CD4-positive, alpha-beta T cell treated with Interleukin-15 for 4 hours (primary cell): ENCODE measurements at regions not wholly inside any gene's neighbourhood (a gene's known extent, or its start where the extent isn't known, plus 50 kb on each side); places are given as distances from the start of the nearest gene placed in this dataset.
"Not testable (repeated sequence)": the region's sequence is repeated elsewhere in the genome, so short reads cannot be mapped to it uniquely, and the experiment has no call there.

Experiments
- DNase-seq: peaks from one replicate; pipeline ENCODE4 v3.0.0-alpha.2; 2020; ENCODE audit warnings: low spot score

DNA sequence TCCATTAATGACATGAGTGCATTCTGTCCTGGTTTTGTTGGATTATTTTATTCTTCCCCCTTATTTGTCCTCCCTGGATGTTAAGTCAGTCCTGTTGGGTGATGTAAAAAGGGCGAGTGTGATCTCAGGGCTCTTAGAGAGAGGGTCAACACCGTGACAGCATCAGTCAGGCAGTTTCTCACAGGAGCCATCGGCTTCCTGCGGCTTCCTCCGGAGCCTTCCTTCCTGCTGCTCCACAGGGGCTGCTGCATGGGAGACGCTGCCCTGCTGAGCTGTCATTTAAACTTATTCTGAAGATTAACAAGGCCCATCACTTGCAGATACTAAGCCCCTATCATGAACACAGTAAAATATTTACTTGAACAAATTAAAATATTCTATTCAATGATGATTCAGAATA is 211.3 kb downstream of the SPATA31A1 start:
- DNase-seq: not testable (repeated sequence)

DNA sequence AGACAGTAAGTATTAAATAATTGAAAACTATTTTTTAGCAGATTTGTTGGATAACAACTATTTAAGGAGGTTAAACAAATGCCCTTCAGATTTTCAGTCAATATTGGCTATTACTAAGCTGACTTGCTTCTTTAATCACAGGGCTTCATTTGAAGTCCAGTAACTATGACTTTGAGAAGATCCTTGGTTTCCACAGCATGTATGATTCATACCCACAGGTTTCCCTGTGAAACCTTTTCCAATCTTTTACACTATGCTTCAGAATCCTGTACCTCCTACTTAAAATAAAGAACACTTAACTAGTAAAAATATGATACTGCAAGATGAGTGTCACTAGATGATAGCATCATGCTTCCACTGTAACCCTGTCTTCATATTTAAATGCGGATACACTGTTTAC is 211.9 kb downstream of the SPATA31A1 start:
- DNase-seq: not testable (repeated sequence)

DNA sequence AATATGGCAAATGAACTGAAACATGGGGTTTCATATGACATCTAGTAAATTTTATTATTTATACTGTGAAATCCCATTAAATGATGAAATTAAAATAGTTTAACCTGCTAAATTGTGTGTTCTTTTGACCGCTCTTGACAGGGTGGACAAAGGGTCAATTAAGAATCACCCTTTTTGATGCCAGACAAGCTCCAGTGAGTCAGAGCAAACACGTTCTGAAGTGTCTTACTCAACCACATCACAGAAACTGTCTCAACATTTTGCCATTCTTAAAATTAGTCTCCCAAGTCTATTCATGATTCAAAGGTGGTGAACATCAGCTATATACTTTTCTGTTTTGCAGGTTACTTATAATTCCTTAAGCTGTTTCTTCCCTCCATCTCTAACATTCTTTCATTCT is 213.4 kb downstream of the SPATA31A1 start:
- DNase-seq: not testable (repeated sequence)

DNA sequence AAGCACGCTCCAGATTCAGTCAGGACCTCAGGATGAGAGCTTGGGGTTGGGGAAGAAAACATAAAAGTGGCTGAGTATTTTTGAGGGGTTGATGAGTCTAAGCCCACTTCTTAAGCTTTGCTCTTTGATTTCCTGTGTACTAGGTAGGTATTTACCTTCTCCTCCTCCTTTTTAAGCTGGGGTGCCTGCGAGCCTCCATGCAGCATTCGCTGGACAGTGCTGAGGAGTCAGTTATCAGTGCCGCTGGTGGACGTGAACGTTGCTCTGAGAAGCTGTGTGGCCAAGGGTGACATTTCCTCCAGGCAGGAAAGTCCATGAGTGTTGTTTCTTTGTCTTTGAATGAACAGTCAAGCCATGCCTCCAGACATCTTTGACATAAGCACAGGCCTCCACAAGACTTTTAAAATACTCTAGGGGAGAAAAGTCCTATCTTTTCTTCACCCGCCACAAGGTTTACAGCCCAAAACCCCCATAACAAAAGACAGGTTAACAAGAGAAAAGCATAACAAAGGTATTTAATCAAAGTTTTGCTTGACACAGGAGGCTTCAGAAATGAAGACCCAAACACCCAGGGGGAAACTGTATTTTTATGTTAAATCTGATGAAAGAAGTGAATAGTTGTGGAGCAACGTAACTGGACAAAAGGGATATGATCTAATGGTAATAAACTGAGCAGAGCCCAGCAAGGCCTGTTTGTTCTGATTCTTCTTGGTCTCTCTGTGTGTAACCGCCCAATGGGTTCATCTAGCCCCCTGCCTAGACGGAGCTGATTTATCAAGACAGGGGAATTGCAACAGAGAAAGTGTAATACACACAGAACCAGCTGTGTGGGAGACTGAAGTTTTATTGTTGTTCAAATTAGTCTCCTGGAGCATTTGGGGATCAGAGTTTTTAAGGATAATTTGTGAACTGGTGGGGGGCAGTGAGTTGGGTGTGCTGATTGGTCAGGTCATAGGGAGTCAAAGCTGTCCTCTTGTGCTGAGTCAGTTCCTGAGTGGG is 217.9 kb downstream of the SPATA31A1 start:
- DNase-seq: not testable (repeated sequence)

DNA sequence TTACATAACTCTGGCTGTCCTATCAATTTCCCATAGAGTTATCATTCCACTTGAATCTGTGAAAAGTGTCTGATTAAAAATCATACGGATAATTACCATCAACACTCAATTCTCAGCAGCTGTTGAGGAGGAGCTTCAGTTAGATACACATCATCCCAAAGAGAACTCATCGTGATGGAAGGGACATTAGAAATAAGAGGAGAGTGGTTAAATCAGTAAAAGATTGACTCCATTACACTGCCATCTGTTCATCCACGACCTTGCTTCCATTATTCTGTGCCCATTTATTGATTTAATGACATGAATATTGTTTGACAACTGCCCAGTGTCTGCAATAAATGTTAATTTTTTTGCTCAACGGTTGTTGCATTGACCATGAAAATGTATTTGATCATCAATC is 223.5 kb downstream of the SPATA31A1 start:
- DNase-seq: not testable (repeated sequence)

DNA sequence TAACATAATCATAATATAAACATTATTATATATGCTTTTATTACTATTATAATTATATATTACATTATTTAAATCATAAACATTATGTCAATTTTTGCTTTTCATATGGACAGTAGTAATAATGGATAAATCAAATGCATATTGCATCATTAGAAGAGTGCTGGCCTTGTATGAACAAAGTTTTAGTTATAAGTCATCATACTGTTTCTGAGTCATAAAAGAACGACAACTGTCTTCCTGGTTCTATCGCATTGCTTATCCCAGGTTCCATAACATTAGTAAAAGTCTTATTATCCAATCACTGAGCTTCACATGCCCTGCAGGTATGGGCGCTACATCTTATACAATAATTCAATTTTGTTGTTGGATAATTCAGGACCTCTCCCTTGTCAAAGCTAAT is 225.8 kb downstream of the SPATA31A1 start:
- not testable (repeated sequence) for DNase-seq

DNA sequence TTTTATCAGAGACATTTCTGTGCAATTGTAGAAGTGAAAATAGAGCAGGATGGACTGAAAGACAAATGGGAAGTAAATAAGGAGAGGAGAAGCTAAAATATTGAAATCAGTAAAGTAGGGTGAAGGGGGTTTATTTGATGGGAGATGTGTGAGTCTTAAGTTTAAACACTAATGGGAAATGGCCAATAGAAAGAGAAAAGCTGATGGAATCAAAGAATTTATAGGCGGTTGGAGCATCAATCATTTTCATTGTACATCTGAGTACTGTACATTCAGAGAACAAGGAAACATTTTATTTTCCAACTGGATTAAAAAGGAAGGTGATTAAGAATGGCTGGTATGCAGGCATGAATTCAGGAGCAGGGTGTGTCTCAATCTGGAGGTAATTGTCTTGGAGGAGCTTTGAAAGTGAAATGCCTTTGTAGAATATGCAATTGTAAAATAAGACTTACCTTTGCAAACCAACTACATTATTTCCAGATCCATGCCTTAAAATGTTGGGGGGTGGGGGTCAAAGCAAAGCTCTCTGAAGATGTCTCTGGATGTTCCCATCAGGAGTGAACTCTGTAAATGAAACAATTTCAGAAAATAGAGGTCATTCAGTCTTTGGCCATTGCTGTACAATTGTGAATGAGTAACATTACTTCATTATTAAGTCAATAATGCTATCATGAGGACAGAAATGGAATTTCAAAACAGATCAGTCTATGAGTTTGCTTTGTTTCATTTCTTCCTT is 227.4 kb downstream of the SPATA31A1 start:
- DNase-seq: not testable (repeated sequence)

DNA sequence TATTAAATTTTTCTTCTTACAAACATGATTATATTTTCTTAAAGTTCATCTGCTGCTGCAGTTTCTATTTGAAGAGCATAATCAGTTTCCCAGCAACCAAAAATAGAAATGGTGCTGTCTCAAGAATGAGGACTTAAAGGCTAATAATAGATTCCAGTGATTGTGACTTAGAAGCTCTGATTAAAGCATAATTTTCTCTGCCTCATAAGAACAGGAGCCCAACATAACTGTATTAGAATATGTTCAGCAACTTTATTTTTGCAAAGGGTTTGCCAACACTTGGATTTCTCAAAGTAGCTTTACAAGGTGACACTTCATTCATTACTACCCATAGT is 227.9 kb downstream of the SPATA31A1 start:
- DNase-seq: not testable (repeated sequence)

DNA sequence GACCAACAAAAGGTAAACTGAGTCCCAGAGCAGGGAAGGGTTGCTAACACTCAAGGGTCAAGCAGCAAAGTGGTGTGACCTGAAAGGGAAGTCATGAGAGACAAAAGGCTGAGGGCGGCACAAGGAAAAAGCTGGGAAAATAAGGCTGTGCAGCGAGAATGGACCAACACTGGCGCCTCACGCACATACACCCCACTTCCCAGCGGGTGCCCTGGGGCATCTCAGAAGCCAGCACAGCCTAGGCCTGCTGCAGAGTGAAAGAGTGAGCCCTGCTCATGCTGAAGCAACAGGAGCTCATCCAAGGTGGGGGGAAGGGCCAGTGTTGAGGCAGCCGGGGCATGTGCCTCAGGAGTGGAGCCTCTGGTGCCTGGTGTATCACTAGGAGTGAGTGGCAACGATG is 229.8 kb downstream of the SPATA31A1 start:
- DNase-seq: not testable (repeated sequence)

DNA sequence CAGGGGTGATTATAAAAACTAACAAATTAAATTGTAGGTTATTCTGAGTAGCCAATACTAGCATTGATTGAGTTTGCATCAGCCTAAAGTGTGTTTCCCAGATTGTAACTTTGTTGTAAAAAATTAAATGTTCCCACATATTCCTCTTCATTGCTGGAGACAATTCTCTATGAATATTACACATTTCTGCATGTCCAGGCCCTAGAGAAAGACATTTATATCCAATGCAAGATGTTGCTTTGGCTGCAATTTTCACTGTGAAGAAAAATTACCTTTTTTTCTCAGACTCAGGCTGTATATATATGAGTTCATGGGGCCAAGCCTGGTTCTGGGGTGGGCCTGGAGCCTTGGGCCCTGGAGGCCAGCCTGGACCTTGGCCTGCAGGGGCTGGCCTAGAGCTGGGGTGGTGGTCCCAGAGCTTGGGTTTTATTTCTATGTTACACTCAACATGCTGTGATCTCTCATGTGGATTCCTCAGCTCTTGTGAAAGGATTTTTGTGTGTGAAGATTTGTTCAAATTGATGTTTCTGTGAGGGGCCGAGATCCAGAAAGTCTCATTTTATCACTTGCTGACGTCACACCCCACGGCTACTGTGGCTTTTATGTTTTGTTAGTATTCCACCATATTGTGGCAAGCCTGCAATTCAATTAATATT is 232.5 kb downstream of the SPATA31A1 start:
- DNase-seq: no peak

DNA sequence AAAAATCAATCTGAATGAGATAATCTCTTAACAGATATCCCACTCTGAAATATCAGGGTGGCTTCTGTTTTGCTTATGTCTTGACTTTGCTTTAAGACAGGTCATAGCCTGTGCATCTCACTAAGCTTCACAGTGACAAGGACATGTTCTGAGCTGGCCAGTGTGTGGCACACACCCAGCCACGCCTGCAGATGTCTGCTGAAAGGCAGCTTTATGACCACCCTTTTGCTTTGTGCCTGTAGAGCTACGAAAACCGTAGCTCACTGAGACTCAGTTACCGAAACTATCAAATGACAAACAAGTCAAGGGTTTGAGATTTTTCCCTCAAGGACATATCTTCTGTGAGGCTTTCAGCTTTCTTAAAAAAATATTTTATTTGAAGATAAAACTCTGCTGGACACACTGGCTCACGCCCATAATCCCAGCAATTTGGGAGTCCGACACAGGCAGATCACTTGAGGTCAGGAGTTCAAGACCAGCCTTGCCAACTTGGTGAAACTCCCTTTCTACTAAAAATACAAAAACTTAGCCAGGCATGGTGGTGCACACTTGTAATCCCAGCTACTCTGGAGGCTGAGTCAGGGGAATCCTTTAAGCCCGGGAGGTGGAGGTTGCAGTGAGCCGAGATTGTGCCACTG is 233.2 kb downstream of the SPATA31A1 start:
- no peak for DNase-seq

DNA sequence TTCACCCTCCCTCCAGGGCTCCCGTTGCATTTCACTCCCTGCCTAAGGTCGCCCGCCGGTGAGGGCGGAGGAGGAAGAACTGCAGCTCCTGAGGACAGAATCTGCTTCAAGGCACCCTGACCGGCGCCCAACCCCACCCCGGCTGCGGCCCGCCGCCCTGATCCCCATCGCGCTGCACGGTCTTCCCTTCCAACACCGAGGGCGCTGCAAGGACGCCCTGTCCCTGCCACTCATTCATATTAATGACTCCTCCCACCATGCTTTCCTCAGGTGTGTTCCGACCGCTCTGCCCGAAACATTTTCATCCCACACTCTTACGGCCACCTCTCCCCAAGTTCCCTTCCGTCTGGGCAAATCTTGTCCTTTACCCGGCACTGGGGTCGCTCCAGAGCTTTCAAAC is 248.6 kb downstream of the SPATA31A1 start:
- DNase-seq: not testable (repeated sequence)

DNA sequence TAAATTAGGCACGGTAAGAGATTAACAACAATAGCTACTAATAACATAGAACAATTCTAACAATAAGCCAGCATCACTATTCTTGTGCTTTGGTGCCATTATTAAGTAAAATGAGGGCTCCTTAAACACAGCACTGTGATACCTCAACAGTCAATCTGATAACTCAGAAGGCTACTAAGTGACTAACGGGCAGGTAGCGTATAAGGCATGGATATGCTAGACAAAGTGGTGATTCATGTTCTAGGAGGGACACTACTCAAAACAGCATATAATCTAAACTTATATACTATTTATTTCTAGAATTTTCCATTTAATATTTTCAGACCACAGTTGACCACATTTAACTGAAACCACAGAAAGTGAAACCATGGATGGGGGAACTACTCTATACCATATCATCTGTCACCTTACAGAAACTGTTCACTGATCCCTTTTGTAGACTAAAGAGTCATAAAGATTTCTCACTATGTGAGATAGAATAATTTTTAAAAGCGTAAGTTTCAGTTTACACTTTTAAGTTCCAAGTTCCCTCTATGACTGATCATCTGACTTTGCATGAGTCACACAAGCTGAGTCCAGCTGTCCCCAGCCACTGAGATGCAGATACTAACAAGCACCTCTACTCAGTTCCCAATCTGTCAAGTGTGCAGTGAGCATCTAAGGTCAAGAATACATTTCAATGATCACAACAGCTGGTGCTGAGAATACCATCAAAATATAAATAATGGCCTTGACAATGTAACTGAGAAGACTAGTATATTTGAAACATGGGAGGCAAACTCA is 256.2 kb downstream of the SPATA31A1 start:
- DNase-seq: not testable (repeated sequence)

DNA sequence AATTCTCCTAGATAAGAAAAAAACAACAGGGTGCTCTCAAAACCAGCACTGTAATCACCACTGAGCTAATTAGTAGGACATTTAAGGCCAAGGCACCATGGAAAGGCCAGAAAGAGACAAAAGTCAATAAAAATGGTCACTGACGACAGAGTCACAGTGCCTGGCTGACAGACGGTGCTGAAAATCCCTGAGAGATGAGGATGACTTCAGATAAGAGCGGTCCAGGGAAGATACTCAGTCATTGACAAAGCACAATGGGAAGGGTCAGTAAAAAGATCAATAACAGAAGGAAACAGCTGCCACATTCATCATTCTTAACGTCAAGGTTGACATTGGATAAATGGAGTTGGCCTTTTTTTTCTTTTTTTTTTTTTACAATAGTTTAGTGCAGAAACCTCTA is 261.0 kb downstream of the SPATA31A1 start:
- not testable (repeated sequence) for DNase-seq

DNA sequence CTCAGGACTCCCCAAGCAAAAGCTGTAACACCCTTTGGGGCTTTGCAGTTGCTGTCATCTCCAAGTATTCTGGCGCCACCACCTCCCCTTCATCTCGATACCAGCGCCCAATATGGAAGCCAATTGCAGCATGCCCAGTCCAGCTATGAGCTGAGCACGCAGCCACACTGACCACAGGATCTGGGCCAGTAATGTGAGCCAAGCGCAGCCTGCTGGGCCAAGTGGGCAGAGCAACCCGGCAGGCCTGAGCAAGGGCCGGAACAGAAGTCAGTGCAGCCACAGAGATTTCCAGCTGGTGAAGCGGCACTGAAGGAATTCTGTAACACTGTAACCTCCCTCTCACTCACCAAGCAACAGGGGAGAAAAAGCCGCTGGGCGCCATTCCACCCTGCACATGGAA is 268.6 kb downstream of the SPATA31A1 start:
- DNase-seq: not testable (repeated sequence)

DNA sequence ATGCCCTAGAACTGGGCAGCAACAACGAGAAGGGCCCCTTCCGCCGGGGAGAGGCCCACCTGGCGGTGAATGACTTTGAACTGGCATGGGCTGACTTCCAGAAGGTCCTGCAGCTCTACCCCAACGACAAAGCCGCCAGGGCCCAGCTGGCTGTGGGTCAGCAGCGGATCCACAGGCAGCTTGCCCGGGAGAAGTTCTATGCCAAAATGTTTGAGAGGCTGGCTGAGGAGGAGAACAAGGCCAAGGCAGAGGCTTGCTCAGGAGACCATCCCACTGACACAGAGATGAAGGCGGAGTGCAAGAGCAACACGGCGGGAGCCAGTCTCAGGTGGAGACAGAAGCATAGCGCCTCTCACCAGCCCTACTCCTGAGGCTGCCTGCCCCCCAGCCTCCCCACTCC is 276.6 kb downstream of the SPATA31A1 start:
- not testable (repeated sequence) for DNase-seq

DNA sequence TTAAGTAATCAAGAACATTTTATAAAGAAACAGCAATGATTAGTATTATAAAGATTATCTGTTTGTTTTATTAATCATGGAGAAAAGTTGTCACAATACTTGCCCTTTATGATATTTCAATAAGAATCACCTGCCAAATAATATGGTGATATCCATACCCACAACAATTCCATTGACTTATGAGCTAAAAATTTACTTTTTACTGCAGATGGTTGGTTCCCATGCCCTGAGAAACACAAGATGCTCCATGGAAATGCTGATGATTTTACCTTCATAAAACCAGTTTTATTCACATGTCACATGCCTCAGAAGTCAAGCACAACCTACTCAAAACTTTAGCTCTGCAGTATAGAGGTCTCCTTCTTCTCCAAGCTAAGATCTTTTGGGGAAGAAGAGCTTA is 293.6 kb downstream of the SPATA31A1 start:
- DNase-seq: not testable (repeated sequence)

DNA sequence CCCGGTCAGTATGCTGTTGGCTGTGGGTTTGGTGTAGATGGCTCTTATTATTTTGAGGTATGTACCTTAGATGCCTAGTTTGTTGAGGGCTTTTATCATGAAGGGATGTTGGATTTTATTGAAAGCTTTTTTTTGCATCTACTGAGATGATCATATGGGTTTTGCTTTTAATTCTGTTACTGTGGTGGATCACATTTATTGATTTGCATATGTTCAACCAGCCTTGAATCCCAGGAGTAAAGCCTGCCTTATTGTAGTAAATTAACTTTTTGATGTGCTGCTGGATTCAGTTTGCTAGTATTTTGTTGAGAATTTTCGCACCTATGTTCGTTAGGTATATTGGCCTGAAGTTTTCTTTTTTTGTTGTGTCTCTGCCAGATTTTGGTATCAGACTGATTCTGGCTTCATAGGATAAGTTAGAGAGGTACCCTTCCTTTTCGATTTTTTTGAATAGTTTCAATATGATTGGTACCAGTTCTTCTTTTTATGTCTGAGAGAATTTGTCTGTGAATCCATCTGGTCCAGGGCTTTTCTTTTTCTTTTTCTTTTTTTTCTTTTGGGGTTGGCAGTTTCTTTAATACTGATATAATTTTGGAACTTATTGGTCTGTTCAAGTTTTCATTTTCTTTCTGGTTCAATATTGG is 301.6 kb downstream of the SPATA31A1 start:
- DNase-seq: not testable (repeated sequence)

DNA sequence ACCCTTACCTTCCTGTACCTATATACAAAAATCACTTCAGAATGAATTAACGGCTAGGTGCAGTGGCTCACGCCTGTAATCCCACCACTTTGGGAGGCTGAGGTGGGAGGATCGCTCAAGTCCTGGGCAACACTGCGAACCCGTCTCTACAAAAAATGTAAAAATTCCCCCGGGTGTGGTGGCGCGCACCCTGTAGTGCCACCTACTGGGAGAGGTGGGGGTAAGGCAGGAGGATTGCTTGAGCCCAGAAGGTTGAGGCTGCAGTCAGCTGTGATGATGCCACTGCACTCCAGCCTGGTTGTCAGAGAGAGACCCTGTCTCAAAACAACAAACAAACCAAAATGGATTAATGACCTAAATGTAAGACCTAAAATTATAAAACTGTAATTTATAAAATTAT is 307.6 kb downstream of the SPATA31A1 start:
- DNase-seq: not testable (repeated sequence)

DNA sequence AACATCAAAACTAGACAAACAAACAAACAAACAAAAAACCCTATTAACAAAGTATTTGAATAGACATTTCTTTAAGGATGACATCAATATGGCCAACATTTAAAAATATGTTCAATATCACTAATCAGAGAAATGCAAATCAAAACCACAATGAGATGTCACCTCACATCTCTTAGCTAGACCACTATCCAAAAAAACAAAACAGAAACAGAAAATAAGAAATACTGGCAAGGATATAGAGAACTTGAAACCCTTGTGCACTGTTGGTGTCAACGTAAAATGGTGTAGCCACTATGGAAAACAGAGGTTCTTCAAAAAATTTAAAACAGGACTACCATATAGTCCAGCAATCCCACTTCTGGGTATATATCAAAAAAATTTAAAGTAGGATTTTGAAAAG is 308.2 kb downstream of the SPATA31A1 start:
- not testable (repeated sequence) for DNase-seq

DNA sequence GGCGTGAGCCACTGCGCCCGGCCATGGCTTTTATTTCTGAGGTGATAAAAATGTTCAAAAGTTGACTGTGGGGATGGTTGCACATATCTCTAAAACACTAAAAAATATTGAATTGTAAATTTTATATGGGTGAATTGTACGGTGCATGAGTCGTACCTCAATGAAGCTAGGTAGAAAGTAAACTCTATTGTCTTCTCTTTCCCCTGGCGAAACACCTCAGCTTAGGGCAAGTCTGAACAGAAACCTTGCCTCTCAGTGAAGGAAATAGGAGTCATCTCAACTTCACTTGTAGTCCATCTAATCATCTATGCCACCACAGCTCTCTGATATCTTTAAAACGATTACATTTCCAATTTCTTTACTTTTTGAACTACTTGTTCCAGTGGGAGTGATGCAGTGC is 309.6 kb downstream of the SPATA31A1 start:
- DNase-seq: not testable (repeated sequence)
